Activated CD8-positive, alpha-beta memory T cell treated with anti-CD3 and anti-CD28 coated beads for 48 hours (primary cell): ENCODE measurements at regions not wholly inside any gene's neighbourhood (a gene's known extent, or its start where the extent isn't known, plus 50 kb on each side); places are given as distances from the start of the nearest gene placed in this dataset.

ENCODE experiments used
- DNase-seq, 3 experiments: peaks; one replicate each; pipeline ENCODE4 v3.0.0-alpha.2; 2020; ENCODE audit warnings: low read depth in 2 of 3, low spot score in 2 of 3

DNA sequence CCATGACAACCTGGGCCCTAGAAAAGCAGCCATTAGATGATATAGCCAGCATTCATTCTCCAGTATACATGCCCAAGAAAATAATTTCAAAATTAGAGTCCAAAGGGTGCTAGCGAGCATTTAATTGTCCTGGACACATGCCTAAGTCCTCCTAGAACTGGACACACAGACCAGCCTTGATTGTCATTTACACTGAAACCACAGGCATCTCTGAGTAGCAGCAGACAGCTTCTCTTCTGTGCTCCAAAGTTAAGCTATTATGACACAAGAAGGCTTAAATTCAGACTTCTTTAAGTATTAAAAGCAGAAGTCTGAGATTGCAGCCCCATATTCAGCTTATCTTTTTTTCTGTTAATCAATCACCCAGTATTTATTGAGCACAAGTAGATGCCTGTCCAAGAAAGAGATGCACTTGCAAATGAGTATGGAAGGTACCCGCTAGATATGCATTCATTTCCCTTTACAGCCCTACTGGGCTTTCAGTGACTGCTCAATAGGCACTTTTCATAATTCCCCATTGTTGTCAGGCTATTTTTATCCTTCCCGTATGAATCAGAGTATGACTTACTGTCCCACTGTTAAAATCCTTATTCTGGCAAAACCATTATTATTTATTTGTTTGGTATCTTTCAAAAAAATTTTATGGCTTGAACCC is 374.1 kb downstream of the FBXW7 start:
- no peak for DNase-seq

- DNase-seq: no peak
These were observed 375.6 kb downstream of the FBXW7 start for GRCh38 chr4:152160225-152160800.

GRCh38 chr4:152159773-152160172 is 376.1 kb downstream of the FBXW7 start:
- DNase-seq: no peak

- no peak for DNase-seq
These were observed 377.7 kb downstream of the FBXW7 start for GRCh38 chr4:152158225-152158624.

- DNase-seq: no peak
These were observed 378.3 kb downstream of the FBXW7 start for GRCh38 chr4:152157629-152158028.

- DNase-seq: no peak
These were observed 379.4 kb downstream of the FBXW7 start for GRCh38 chr4:152156442-152156841.

- DNase-seq: no peak
These were observed 380.8 kb downstream of the FBXW7 start for GRCh38 chr4:152155070-152155469.

- DNase-seq: no peak
These were observed 381.5 kb downstream of the FBXW7 start for GRCh38 chr4:152154433-152154832.

DNA sequence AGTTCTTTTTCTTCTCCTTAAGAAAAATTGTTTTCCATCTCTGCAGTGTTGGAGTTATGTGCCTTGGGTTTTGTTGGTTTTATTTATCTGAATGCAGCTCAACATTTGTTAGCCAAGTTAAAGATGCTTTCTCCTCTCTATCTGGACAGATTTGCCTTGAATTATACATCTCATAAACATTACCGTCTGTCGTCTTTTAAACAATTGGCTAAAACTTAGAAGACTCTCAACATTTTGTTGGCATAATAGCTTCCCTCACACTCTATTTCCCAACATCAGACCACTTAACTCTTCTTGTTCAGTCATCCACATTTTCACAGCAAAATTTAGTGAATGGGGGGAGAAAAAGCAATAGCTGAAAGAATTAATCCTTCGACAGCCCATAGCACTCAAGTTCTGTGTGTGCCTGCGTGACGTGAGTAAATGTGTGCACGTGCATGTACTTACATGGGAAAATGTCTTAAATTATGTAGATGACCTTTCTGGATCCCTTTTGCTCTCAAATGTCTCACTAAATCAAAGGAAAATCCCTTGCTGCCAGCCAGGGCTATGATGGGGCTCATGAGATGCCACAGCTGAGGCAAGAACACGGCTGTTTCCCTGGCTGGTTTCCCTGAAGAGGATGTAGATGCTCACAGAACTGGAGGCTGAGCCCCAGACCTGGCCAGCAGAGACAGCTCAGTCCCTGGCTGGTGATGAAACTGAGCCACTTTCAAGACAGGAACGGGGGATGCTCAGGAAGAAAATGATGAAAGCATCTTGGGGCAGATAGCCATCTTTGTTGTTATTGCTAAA is 382.2 kb downstream of the FBXW7 start:
- no peak for DNase-seq

- no peak for DNase-seq
These were observed 385.7 kb downstream of the FBXW7 start for GRCh38 chr4:152150214-152150613.

- no peak for DNase-seq
These were observed 386.1 kb downstream of the FBXW7 start for GRCh38 chr4:152149745-152150144.

DNA sequence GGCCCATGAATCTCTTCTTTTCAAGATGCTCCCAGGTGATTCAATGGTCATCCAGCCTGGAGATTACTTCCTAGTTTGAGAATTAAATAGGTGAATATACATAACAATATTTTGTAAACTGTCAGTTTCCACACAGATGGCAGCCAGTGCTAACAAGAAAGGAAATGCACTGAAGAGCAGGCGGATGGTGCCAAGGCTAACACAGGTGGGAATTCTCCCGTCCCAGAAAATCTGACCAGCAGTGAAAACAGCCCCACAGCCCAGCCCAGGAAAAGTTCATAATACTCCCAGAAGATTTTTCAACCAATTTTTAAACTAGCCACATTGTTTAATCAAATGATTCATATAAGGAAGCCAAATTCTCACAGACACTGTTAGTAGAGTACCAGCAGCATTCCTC is 387.2 kb upstream of the GATB start:
- DNase-seq: no peak

DNA sequence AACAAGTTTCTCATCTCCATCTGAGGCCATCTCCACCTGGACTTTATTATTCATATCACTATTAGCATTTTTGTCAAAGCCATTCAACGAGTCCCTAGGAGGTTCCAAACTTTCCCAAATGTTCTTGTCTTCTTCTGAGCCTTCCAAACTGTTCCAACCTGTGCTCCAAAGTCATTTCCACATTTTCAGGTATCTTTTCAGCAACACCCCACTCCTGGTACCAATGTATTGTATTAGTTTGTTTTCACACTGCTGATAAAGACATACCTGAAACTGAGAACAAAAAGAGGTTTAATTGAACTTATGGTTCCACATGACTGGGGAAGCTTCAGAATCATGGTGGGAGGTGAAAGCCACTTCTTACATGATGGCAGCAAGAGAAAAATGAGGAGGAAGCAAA is 385.4 kb upstream of the GATB start:
- no peak for DNase-seq

GRCh38 chr4:152143806-152144205 is 383.0 kb upstream of the GATB start:
- no peak for DNase-seq

DNA sequence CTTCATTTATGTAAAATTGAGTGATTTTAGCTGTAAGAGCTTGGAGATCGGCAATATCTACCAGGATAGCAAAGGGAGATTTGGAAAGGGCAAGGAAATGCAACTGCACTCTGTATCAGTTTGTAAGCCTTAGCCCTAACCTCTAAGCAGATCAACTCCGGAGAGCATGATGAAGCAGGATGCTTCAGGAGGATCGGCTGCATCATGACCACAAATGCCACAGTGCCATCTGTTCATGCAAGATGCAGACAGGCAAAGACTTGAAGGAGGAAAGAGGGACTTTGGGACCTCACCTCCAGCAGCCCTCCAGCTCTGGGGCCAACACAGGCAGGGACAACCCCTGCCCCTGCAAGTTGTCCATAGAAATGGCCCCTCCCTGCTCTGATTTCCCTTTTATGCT is 377.6 kb upstream of the GATB start:
- DNase-seq: no peak

GRCh38 chr4:152132776-152133175 is 372.0 kb upstream of the GATB start:
- no peak for DNase-seq

GRCh38 chr4:152128356-152128755 is 367.5 kb upstream of the GATB start:
- DNase-seq: no peak

GRCh38 chr4:152126238-152126637 is 365.4 kb upstream of the GATB start:
- DNase-seq: no peak

GRCh38 chr4:152118819-152119553 is 358.2 kb upstream of the GATB start:
- no peak for DNase-seq

GRCh38 chr4:152117933-152118507 is 357.2 kb upstream of the GATB start:
- no peak for DNase-seq

DNA sequence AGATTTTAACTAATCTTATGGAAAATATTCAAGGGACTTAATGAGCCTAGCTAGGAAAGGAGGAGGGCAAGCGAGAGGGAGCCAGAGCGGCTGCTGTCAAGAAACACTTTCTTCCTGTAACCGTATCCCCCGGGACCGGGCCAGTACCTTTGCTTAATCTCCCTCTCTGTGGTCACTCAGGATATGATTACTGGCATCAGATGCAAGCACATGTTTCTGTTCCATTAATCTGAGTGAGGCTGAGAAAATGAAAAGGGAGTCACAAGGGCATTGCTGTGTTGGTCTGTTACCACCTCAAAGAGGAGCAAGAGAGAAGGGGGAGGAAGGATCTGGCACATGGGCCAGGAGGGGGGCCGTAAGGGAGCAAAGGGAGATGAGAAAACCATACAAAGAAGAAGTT is 356.7 kb upstream of the GATB start:
- DNase-seq: no peak
